Astrocyte (in vitro differentiated cells and primary cell): ENCODE measurements at regions not wholly inside any gene's neighbourhood (a gene's known extent, or its start where the extent isn't known, plus 50 kb on each side); places are given as distances from the start of the nearest gene placed in this dataset.

Source experiments
- EZH2 ChIP-seq: IDR thresholded peaks from 2 replicates; pipeline ENCODE4 v1.6.1; 2012; ENCODE audit warnings: mild to moderate bottlenecking, low read length, inconsistent platforms; ENCODE audit not compliant: insufficient read depth
- TF ChIP-seq, protein P1 (sequence below): IDR thresholded peaks from 2 replicates; pipeline ENCODE4 v1.5.1; 2011; ENCODE audit warnings: low read depth, mild to moderate bottlenecking, inconsistent platforms, low read length, moderate library complexity; ENCODE audit not compliant: insufficient read depth

DNA sequence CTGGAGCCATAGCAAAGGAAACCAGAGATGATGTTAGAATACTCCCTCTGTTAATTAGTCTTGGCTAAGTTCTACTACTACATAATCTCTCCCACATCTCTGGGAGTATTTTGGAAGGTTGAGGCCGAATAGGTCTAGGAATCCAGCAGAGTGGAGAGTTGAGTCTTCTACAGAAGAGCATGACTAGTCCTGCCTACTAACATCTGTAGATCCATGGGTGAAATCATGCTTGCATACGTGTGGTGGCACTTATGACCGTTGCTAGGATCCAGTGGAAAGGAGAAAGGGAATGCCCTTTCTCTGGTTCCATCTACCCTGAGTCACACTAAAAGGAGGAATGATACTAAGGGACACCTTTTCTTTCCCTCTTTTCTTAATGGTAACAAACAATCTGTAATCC, 425.4 kb downstream of the KDM5D start:
- TF ChIP-seq, protein P1, sequence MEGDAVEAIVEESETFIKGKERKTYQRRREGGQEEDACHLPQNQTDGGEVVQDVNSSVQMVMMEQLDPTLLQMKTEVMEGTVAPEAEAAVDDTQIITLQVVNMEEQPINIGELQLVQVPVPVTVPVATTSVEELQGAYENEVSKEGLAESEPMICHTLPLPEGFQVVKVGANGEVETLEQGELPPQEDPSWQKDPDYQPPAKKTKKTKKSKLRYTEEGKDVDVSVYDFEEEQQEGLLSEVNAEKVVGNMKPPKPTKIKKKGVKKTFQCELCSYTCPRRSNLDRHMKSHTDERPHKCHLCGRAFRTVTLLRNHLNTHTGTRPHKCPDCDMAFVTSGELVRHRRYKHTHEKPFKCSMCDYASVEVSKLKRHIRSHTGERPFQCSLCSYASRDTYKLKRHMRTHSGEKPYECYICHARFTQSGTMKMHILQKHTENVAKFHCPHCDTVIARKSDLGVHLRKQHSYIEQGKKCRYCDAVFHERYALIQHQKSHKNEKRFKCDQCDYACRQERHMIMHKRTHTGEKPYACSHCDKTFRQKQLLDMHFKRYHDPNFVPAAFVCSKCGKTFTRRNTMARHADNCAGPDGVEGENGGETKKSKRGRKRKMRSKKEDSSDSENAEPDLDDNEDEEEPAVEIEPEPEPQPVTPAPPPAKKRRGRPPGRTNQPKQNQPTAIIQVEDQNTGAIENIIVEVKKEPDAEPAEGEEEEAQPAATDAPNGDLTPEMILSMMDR: no peak
- no peak for TF ChIP-seq EZH2
